Heart left ventricle (tissue), 16 donors: ENCODE measurements at regions not wholly inside any gene's neighbourhood (a gene's known extent, or its start where the extent isn't known, plus 50 kb on each side); places are given as distances from the start of the nearest gene placed in this dataset.

Source experiments
- ATAC-seq, 4 donors: fragments of 200-7000 bp; cut with Tn5 transposase; one replicate each; pipeline ENCODE4 v1.9.1; 2020 to 2022; ENCODE audit warnings: moderate library complexity in 4 of 4, mild to moderate bottlenecking in 3 of 4, moderate number of reproducible peaks in 1 of 4
- DNase-seq, 5 donors: peaks; one replicate each; pipeline ENCODE4 v3.0.0-alpha.2; 2020
- H3K27ac ChIP-seq, 12 donors: fragments of 200-600 bp; sonication (generic) in 4 of 12; one replicate each; pipeline versions ENCODE4 v1.5.0 to v1.8.0; 2016 to 2022; ENCODE audit warnings: mild to moderate bottlenecking in 2 of 12
- H3K27me3 ChIP-seq, 9 donors: fragments of 200-600 bp; sonication (generic) in 2 of 9; one replicate each; pipeline versions ENCODE4 v1.5.1 to v1.8.0; 2016 to 2022; ENCODE audit warnings: mild to moderate bottlenecking in 3 of 9
- H3K36me3 ChIP-seq, 9 donors: fragments of 200-600 bp; sonication (generic) in 2 of 9; one replicate each; pipeline versions ENCODE4 v1.5.0 to v1.8.0; 2018 to 2022; ENCODE audit warnings: mild to moderate bottlenecking in 2 of 9
- H3K4me1 ChIP-seq, 12 donors: fragments of 200-600 bp; sonication (generic) in 4 of 12; one replicate each; pipeline versions ENCODE4 v1.5.0 to v1.8.0; 2016 to 2022; ENCODE audit warnings: mild to moderate bottlenecking in 3 of 12
- H3K4me3 ChIP-seq, 12 donors: fragments of 200-600 bp; sonication (generic) in 4 of 12; one replicate each; pipeline versions ENCODE4 v1.5.0 to v1.8.0; 2017 to 2022; ENCODE audit warnings: mild to moderate bottlenecking in 9 of 12, moderate library complexity in 4 of 12
- H3K9me3 ChIP-seq, 12 donors: fragments of 200-600 bp; sonication (generic) in 4 of 12; one replicate each; pipeline versions ENCODE4 v1.5.0 to v1.8.0; 2016 to 2022; ENCODE audit warnings: mild to moderate bottlenecking in 1 of 12
- POLR2A ChIP-seq, 2 donors: fragments of 450-650 bp; IDR thresholded peaks; one replicate each; pipeline ENCODE4 v1.6.1; 2017; ENCODE audit warnings: antibody characterized with exemption in 2 of 2, mild to moderate bottlenecking in 2 of 2, moderate library complexity in 2 of 2
- WGBS, 4 donors: extraction: QIAGEN DNeasy Blood & Tissue Kit in 2 of 4; methylation state at CpG; one replicate each; pipeline versions ENCODE4 v1.1.5 to v1.1.7; 2013 to 2018; 5-methylcytosine and 5-hydroxymethylcytosine counted together
- intact Hi-C, 10 donors: fragments of 100-400 bp; cut with DNase I; formaldehyde crosslinking; loops; one replicate each; pipeline versions ENCODE4 v1.11.1 to v1.14.2; 2022
- TF ChIP-seq, protein P1 (sequence below), 12 donors: fragments of 200-600 bp; sonication (generic) in 4 of 12; IDR thresholded peaks; one replicate each; pipeline versions ENCODE4 v1.5.0 to v1.8.0; 2018 to 2022; ENCODE audit warnings: antibody characterized with exemption in 12 of 12, mild to moderate bottlenecking in 5 of 12
- donor health status: ischemic (EF 13 %, LVEDD 7.1; RV severe dilation, severe dysfunction).
- donor health status: healthy with polysubstance abuse.
- donor health status: DM: no; HTN: yes; CAD: no.
- donor health status: DM: no; HTN: no; CAD: no.
- donor health status: ischemic (EF 25% LVEDD 6.9; RV normal size, moderate dysfunction).
- donor health status: ischemic (EF 25% LVEDD 5.7; RV mildly dilated, moderate dysfunction).
- donor health status: healthy.
- donor health status: DM: yes; HTN: yes; CAD: no.
- donor health status: ischemic (EF 35%, LVEDD 5.7; RV mildly dilated, moderate dysfunction).
- donor health status: nonischemic (EF 11% LVEDD 7.7; RV severe dilation, severe dysfunction).
- donor health status: DM: yes; HTN: yes; CAD: no.
- donor health status: PGD.
- donor health status: ischemic (EF 29% LVEDD 5.4; RV normal size, mild dysfunction).
- donor health status: nonischemic (EF 23%, LVEDD 6.1; RV moderate dilation, normal function).

DNA sequence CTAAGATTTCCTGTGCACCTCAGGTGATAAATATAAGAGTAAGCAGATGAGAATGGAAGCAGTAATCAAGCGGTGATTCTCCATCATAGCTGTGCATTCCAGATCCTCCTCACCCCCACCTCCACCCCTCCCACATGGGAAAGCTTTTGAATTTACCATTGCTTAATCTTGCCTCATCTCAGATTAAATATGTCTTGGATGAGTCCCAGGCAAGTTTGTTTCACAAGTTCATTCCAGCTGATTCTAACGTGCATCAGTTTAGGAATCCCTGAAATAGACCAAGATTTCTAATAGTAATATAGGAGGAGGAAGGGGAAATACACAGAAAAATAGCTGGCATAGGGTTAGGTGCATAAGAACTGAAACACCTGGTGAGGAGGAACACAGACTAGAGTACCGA is 396.2 kb upstream of the KIF2B start:
- Histone ChIP-seq H3K36me3 (no peaks in the 10 kb centered on the region), H3K27me3 (no peaks in the 10 kb centered on the region), H3K9me3 (peaks cover 0 to 7% (median 0%) of the 10 kb centered on the region in 12 donors), H3K4me1 (no peaks in the 10 kb centered on the region), H3K27ac (no peak overlapping the region), H3K4me3 (no peak overlapping the region)
- no peak for TF ChIP-seq POLR2A (IDR thresholded peaks at IDR 0.05)
- TF ChIP-seq, protein P1, sequence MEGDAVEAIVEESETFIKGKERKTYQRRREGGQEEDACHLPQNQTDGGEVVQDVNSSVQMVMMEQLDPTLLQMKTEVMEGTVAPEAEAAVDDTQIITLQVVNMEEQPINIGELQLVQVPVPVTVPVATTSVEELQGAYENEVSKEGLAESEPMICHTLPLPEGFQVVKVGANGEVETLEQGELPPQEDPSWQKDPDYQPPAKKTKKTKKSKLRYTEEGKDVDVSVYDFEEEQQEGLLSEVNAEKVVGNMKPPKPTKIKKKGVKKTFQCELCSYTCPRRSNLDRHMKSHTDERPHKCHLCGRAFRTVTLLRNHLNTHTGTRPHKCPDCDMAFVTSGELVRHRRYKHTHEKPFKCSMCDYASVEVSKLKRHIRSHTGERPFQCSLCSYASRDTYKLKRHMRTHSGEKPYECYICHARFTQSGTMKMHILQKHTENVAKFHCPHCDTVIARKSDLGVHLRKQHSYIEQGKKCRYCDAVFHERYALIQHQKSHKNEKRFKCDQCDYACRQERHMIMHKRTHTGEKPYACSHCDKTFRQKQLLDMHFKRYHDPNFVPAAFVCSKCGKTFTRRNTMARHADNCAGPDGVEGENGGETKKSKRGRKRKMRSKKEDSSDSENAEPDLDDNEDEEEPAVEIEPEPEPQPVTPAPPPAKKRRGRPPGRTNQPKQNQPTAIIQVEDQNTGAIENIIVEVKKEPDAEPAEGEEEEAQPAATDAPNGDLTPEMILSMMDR (IDR thresholded peaks at IDR 0.05) = no peak
- 73 to 78% (median 76%) methylated on average over 3 of the region's 3 CpGs for WGBS, 4 donors
- ATAC-seq (no peak), DNase-seq (no peak)
- intact Hi-C loops = loop anchor here in 1 of 10 donors (10.0 kb wide), 1 partner anchor 58 kb away; no protein-coding TSS in a partner anchor

- no peak for ATAC-seq
- no peak overlapping the region for H3K4me3 ChIP-seq
- intact Hi-C loops = loop anchor here in 1 of 10 donors (10.0 kb wide), 1 partner anchor 65 kb away; no protein-coding TSS in a partner anchor
- H3K4me1 ChIP-seq = no peaks in the 10 kb centered on the region
- no peak overlapping the region for H3K27ac ChIP-seq
- TF ChIP-seq POLR2A (IDR thresholded peaks at IDR 0.05) = no peak
- TF ChIP-seq, protein P1 (IDR thresholded peaks at IDR 0.05) = no peak
- no peak for DNase-seq
- WGBS, 4 donors = 77 to 91% (median 86%) methylated on average over 4 of the region's 4 CpGs
- no peaks in the 10 kb centered on the region for H3K36me3 ChIP-seq
- H3K9me3 ChIP-seq = peaks cover 0 to 10% (median 0%) of the 10 kb centered on the region in 12 donors
- H3K27me3 ChIP-seq = peaks cover 0 to 3% (median 0%) of the 10 kb centered on the region in 9 donors
These were observed 402.6 kb upstream of the KIF2B start for GRCh38 chr17:53420035-53420641.

DNA sequence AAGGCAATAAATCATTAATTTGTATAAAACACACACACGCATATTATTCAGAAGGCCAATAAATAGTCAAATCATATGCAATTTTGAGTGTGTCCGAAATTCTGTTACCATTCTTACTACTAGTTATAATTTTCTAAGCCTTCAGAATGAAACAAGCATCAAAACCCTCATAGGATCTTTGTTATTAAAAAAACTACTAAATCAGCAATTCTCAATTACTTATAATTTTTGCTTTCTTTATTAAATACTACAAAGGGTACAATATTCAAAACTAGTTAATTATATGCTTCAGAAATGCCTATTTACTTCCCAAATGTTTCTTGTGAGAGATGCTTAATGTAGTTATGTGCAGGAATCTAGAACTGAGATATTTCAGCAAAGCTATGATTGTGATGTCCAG is 413.1 kb upstream of the KIF2B start:
- intact Hi-C loops = no loop called here
- no peaks in the 10 kb centered on the region for H3K27me3 ChIP-seq
- TF ChIP-seq POLR2A (IDR thresholded peaks at IDR 0.05) = no peak
- TF ChIP-seq, protein P1 (IDR thresholded peaks at IDR 0.05) = no peak
- H3K9me3 ChIP-seq = peaks cover 0 to 37% (median 12%) of the 10 kb centered on the region in 12 donors
- H3K36me3 ChIP-seq = no peaks in the 10 kb centered on the region
- no peak for DNase-seq
- H3K4me3 ChIP-seq = no peak overlapping the region
- H3K4me1 ChIP-seq = no peaks in the 10 kb centered on the region
- WGBS, 4 donors = 56 to 68% (median 64%) methylated on average over 2 of the region's 2 CpGs
- ATAC-seq = no peak
- H3K27ac ChIP-seq = no peak overlapping the region

DNA sequence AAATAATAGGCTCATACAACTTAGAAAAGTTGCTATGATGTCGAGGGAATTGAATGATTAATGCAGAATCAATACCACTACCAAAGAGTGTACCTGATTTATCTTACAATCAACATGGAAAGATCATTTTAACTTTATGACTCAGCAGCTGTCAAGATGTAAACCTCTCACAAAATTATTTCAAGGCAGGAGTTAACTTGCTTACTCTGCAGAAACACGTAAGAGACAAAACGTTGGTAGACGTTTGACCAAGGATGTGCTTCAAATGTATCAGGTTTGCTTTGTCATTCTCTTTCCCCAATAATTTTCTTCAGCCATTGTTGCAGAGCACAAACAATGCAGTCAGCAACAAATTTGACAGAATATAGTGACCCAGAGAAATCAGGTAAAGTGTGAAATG is 415.8 kb upstream of the KIF2B start:
- WGBS, 4 donors = 81 to 88% (median 82%) methylated on average over 4 of the region's 4 CpGs
- TF ChIP-seq POLR2A (IDR thresholded peaks at IDR 0.05) = no peak
- TF ChIP-seq, protein P1 (IDR thresholded peaks at IDR 0.05) = no peak
- no peaks in the 10 kb centered on the region for H3K36me3 ChIP-seq
- H3K27ac ChIP-seq = no peak overlapping the region
- intact Hi-C loops = no loop called here
- H3K4me3 ChIP-seq = no peak overlapping the region
- DNase-seq = no peak
- no peak for ATAC-seq
- H3K27me3 ChIP-seq = no peaks in the 10 kb centered on the region
- no peaks in the 10 kb centered on the region for H3K4me1 ChIP-seq
- H3K9me3 ChIP-seq = peaks cover 0 to 43% (median 13%) of the 10 kb centered on the region in 12 donors
